ENCODE measurements at regions not wholly inside any gene's neighbourhood (a gene's known extent, or its start where the extent isn't known, plus 50 kb on each side); places are given as distances from the start of the nearest gene placed in this dataset.
"Not testable (repeated sequence)": the region's sequence is repeated elsewhere in the genome, so short reads cannot be mapped to it uniquely, and the experiment has no call there.

DNA sequence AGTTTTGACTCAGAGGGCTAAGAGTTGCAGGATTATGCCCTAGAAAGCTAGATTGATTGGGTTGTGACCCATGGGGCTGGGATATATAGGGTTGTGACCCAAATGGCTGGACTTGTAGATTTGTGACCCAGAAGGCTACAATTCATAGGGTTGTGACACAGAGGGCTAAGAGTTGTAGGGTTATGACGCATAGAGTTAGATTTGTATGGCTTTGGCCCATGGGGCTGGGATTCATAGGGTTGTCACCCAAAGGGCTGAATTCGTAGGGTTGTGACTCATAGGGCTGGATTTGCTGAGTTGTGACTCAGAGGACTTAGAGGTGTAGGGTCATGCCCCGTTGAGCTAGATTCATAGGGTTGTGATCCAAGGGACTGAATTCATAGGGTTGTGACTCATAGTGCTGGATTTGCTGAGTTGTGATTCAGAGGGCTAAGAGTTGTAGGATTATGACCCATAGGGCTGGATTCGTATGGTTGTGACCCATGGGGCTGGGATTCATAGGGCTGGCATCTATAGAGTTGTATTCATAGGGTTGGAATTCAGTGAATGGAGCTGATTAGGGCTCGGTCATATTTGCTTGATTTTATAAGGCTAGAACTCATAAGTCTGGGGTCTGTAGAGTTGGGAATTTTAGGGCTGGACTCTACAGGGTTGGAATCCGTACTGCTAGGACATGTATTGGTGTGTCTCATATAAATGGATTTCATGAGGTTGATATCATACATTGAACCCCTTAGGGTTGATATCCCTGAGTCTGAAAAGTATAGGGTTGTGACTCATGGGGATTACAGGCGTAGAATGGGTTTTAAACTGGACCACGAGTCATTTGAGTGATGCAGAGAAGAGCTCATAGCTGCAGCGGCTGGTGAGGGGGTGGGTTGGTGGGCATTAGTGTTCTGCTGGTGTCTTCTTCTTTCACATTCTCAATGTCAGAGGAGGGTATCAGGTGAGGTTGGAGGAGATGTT lies 125.7 kb downstream of the CRLF2 start:
- TF ChIP-seq, protein P1, sequence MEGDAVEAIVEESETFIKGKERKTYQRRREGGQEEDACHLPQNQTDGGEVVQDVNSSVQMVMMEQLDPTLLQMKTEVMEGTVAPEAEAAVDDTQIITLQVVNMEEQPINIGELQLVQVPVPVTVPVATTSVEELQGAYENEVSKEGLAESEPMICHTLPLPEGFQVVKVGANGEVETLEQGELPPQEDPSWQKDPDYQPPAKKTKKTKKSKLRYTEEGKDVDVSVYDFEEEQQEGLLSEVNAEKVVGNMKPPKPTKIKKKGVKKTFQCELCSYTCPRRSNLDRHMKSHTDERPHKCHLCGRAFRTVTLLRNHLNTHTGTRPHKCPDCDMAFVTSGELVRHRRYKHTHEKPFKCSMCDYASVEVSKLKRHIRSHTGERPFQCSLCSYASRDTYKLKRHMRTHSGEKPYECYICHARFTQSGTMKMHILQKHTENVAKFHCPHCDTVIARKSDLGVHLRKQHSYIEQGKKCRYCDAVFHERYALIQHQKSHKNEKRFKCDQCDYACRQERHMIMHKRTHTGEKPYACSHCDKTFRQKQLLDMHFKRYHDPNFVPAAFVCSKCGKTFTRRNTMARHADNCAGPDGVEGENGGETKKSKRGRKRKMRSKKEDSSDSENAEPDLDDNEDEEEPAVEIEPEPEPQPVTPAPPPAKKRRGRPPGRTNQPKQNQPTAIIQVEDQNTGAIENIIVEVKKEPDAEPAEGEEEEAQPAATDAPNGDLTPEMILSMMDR (conservative IDR thresholded peaks at IDR 0.05; ENCODE audit: low read depth, low read length): no peak
- DNase-seq (ENCODE audit: low read depth): no peak
- no peak overlapping the region for H3K4me3 ChIP-seq (ENCODE audit: low read depth, low read length)

DNA sequence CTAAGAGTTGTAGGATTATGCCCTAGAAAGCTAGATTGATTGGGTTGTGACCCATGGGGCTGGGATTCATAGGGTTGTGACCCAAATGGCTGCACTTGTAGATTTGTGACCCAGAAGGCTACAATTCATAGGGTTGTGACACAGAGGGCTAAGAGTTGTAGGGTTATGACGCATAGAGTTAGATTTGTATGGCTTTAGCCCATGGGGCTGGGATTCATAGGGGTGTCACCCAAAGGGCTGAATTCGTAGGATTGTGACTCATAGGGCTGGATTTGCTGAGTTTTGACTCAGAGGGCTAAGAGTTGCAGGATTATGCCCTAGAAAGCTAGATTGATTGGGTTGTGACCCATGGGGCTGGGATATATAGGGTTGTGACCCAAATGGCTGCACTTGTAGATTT lies 126.6 kb downstream of the CRLF2 start:
- not testable (repeated sequence) for H3K4me3 ChIP-seq (ENCODE audit: low read depth, low read length); DNase-seq (ENCODE audit: low read depth)

DNA sequence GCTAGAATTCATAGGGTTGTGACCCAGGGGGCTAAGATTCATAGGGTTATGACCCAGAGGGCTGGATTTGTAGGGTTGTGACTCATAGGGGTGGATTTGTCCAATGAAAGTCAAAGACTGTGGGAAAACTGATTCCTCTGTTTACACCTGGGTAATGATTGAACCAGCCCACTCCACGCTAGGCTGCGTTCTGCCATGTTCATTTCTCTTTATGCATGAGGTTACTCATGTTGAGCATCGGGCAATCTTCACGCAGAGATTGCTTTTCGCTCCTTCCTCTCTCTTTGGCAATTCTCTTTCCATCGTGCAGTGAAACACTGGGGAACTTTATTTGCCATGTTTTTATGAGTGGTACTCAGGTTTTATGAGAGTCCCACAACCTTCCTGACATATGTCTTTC lies 127.8 kb downstream of the CRLF2 start:
- H3K4me3 ChIP-seq (ENCODE audit: low read depth, low read length): no peak overlapping the region
- TF ChIP-seq, protein P1 (conservative IDR thresholded peaks at IDR 0.05; ENCODE audit: low read depth, low read length): no peak
- no peak for DNase-seq (ENCODE audit: low read depth)

DNA sequence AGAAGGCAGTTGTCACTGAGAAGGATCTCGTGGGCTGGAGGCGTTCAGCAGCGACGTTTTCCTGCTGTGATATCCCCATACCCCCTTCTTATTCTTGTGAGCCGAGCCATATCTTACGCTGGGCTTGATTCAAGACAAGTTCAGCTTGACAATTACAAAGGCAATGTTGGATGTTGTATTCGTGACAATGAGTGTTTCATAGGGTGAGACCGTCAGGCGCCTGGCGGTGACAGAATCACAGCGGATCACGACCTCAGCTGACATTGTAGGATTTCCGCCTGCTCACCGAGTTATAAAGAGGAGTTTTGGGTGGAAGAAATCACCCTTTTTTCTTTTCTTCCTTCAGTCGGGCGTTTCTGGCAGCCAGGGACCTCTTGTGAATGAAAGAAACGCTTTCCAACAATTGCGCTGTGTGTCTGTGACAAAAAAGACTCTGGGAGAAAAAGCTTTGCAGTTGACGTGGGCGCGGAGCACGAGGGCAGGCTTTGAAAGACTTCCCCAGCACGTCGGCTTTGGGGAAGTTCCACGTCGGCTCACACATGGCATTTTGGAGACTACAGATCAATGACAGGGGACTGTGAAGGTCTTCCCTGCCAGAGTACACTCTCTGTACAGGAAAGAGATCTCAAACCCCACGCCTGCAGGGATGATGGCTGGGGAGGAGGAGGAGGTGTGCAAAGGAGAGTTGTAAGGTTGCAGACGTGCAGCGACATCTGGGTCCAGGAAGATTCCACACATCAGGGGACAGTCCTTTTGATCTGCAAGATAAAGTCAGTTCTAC lies 135.4 kb downstream of the CRLF2 start:
- no peak for DNase-seq (ENCODE audit: low read depth)
- no peak overlapping the region for H3K4me3 ChIP-seq (ENCODE audit: low read depth, low read length)
- TF ChIP-seq, protein P1 (conservative IDR thresholded peaks at IDR 0.05; ENCODE audit: low read depth, low read length): no peak

DNA sequence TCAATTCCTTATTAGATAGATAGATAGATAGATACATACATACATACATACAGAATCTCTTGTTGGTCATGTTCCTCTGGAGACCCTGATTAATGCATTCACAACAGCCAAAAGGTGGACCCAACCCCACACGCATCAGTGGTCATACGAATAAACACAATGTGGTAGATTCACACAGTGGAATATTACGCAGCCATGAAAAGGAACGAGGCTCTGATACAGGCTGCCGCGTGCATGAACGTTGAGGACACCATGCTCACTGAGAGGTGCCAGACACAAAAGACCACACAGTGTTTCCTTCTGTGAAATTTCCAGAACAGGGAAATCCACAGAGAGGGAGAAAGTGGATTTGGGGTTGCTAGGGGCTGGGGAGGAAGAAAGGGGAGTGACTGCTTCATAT lies 136.7 kb downstream of the CRLF2 start:
- TF ChIP-seq, protein P1 (conservative IDR thresholded peaks at IDR 0.05; ENCODE audit: low read depth, low read length): no peak

DNA sequence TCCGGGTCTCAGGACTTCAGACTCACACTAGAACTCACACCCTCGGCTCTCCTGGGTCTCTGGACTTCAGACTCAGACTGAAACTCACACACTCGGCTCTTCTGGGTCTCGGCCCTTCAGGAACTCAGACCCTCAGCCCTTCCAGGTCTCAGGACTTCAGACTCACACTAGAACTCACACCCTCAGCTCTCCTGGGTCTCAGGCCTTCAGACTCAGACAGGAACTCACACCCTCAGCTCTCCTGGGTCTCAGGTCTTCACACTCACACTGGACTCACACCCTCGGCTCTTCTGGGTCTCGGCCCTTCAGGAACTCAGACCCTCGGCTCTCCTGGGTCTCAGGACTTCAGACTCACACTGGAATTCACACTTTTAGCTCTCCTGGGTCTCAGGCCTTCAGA lies 137.3 kb downstream of the CRLF2 start:
- H3K4me3 ChIP-seq (ENCODE audit: low read depth, low read length): no peak overlapping the region
- no peak for DNase-seq (ENCODE audit: low read depth)
- TF ChIP-seq, protein P1 (conservative IDR thresholded peaks at IDR 0.05; ENCODE audit: low read depth, low read length): no peak

More for the DNA sequence above, 136.7 kb downstream of the CRLF2 start:
- DNase-seq (ENCODE audit: low read depth): no peak
- H3K4me3 ChIP-seq (ENCODE audit: low read depth, low read length): no peak overlapping the region

DNA sequence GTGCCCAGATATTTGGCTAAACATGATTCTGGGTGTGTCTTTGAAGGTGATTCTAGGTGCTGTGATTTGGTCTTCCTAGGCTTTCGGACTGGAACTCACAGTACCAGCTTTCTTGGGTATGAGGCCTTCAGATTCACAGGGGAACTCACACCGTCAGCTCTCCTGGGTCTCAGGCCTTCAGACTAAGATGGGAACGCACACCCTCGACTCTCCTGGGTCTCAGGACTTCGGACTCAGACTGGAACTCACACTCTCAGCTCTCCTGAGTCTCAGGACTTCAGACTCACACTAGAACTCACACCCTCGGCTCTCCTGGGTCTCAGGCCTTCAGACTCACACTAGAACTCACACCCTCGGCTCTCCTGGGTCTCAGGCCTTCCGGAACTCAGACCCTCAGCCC lies 137.7 kb downstream of the CRLF2 start:
- TF ChIP-seq, protein P1 (conservative IDR thresholded peaks at IDR 0.05; ENCODE audit: low read depth, low read length): no peak

More for the DNA sequence above, 137.7 kb downstream of the CRLF2 start:
- H3K4me3 ChIP-seq (ENCODE audit: low read depth, low read length): no peak overlapping the region
- DNase-seq (ENCODE audit: low read depth): no peak
